ENCODE measurements at regions not wholly inside any gene's neighbourhood (a gene's known extent, or its start where the extent isn't known, plus 50 kb on each side); places are given as distances from the start of the nearest gene placed in this dataset.
"Not testable (repeated sequence)": the region's sequence is repeated elsewhere in the genome, so short reads cannot be mapped to it uniquely, and the experiment has no call there.

- Histone ChIP-seq H3K9me3 (no peaks in the 10 kb centered on the region), H3K4me1 (no peaks in the 10 kb centered on the region), H3K27ac (no peak overlapping the region), H3K36me3 (no peaks in the 10 kb centered on the region), H3K4me3 (no peak overlapping the region), H3K27me3 (peaks cover 0 to 9% (median 0%) of the 10 kb centered on the region in 4 donors)
- WGBS, 2 donors: 50 to 63% methylated on average over 2 of the region's 2 CpGs
- intact Hi-C loops (cut with DNase I): no loop called here
- no peak for TF ChIP-seq CTCF (IDR thresholded peaks at IDR 0.05)
- DNase-seq: no peak
Observed at GRCh38 chr13:91249861-91250260, 97.6 kb upstream of the MIR17HG start.

- DNase-seq; H3K27ac ChIP-seq; H3K9me3 ChIP-seq; H3K36me3 ChIP-seq; H3K4me1 ChIP-seq; intact Hi-C loops (cut with DNase I); H3K27me3 ChIP-seq; H3K4me3 ChIP-seq: not testable (repeated sequence)
- WGBS, 2 donors: 74 to 81% methylated on average over 4 of the region's 4 CpGs
Observed at GRCh38 chr13:91251573-91251972, 95.9 kb upstream of the MIR17HG start.

- no peak for DNase-seq
- Histone ChIP-seq H3K27me3 (no peaks in the 10 kb centered on the region), H3K36me3 (no peaks in the 10 kb centered on the region), H3K27ac (no peak overlapping the region), H3K4me1 (no peaks in the 10 kb centered on the region), H3K9me3 (no peaks in the 10 kb centered on the region), H3K4me3 (no peak overlapping the region)
- TF ChIP-seq CTCF (IDR thresholded peaks at IDR 0.05) (no peak), POLR2A (IDR thresholded peaks at IDR 0.05) (no peak)
- intact Hi-C loops (cut with DNase I): no loop called here
- 85 to 88% methylated on average over 2 of the region's 2 CpGs for WGBS, 2 donors
Observed at GRCh38 chr13:91264484-91264883, 83.0 kb upstream of the MIR17HG start.

GRCh38 chr13:91269237-91269636 is 78.2 kb upstream of the MIR17HG start:
- DNase-seq: no peak
- no peak overlapping the region for H3K4me3 ChIP-seq
- H3K27ac ChIP-seq: no peak overlapping the region
- H3K4me1 ChIP-seq: no peaks in the 10 kb centered on the region
- H3K36me3 ChIP-seq: no peaks in the 10 kb centered on the region
- no peaks in the 10 kb centered on the region for H3K27me3 ChIP-seq
- intact Hi-C loops (cut with DNase I): no loop called here
- H3K9me3 ChIP-seq: no peaks in the 10 kb centered on the region
- TF ChIP-seq POLR2A (IDR thresholded peaks at IDR 0.05): no peak
- WGBS, 2 donors: 71 to 88% methylated on average over 1 of the region's 1 CpG

- intact Hi-C loops (cut with DNase I): no loop called here
- no peak overlapping the region for H3K4me3 ChIP-seq
- no peaks in the 10 kb centered on the region for H3K36me3 ChIP-seq
- no peak overlapping the region for H3K27ac ChIP-seq
- 40 to 45% methylated on average over 3 of the region's 3 CpGs for WGBS, 2 donors
- H3K4me1 ChIP-seq: no peaks in the 10 kb centered on the region
- no peak for DNase-seq
- H3K9me3 ChIP-seq: no peaks in the 10 kb centered on the region
- H3K27me3 ChIP-seq: no peaks in the 10 kb centered on the region
- TF ChIP-seq POLR2A (IDR thresholded peaks at IDR 0.05): no peak
- TF ChIP-seq CTCF (IDR thresholded peaks at IDR 0.05): no peak
Observed at GRCh38 chr13:91270031-91270430, 77.5 kb upstream of the MIR17HG start.

GRCh38 chr13:91272235-91272777 is 75.2 kb upstream of the MIR17HG start:
- intact Hi-C loops (cut with DNase I): no loop called here
- TF ChIP-seq CTCF (IDR thresholded peaks at IDR 0.05) (no peak), POLR2A (IDR thresholded peaks at IDR 0.05) (no peak)
- no peaks in the 10 kb centered on the region for H3K9me3 ChIP-seq
- DNase-seq: no peak
- H3K4me1 ChIP-seq: no peaks in the 10 kb centered on the region
- 83 to 87% methylated on average over 8 to 9 of the region's 9 CpGs for WGBS, 2 donors
- H3K36me3 ChIP-seq: no peaks in the 10 kb centered on the region
- H3K27ac ChIP-seq: no peak overlapping the region
- H3K4me3 ChIP-seq: no peak overlapping the region
- no peaks in the 10 kb centered on the region for H3K27me3 ChIP-seq

Data from esophagus squamous epithelium (tissue), 5 donors.